GM19468 (cell line): ENCODE measurements at regions not wholly inside any gene's neighbourhood (a gene's known extent, or its start where the extent isn't known, plus 50 kb on each side); places are given as distances from the start of the nearest gene placed in this dataset.
A peak's percentile ranks its signal among the peaks of the same experiment; 100 is the strongest.
"Not testable (repeated sequence)": the region's sequence is repeated elsewhere in the genome, so short reads cannot be mapped to it uniquely, and the experiment has no call there.

ENCODE experiments used
- ATAC-seq: cut with Tn5 transposase; IDR thresholded peaks from one replicate; pipeline ENCODE4 v1.9.1; 2021; ENCODE audit warnings: mild to moderate bottlenecking, moderate library complexity, moderate number of reproducible peaks; ENCODE audit not compliant: unreplicated experiment; ENCODE audit errors: extremely low read depth

GRCh38 chr6:10193321-10193720, 221.6 kb downstream of the TFAP2A start:
- ATAC-seq = no peak

GRCh38 chr6:10190042-10190441, 224.8 kb downstream of the TFAP2A start:
- no peak for ATAC-seq

DNA sequence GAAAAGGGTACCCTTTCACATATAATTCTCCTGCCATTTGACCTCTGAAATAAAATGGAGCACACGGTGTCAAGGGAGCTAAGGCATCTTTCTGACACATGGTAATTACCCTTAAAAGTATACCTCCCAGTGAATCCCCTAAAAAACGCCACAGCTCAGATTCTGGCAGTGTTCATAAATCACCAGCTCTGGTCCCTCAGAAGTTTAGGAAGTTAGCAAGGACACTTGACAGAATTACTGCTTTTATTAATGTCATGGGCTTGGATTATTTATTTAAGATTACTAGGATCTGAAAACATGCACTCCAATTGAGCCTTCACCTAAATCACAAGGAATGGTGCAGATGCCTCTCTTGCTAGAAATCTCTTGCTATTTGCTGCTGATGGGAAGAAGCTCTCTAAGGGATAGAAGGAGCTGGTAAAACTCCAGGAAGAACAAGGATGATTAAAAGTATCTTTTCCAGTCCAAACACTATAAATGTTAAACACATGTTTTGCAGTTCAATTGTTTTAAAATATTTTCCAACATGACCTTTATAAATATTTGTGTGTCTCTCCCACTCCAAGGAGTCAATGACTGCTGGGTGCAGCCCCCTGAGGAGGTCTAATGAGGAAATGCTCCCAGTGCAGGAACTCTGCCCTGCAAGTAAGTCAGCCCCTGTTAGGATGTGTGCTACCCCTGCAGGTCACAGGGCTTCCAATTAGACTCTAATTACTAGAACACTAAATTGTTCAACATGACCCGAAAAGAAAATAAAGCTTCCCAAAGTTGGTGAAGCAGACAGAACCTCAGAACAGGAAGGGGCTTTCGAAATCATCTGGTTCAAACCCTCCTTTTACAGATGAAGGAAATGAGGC, 230.3 kb downstream of the TFAP2A start:
- ATAC-seq = no peak

- ATAC-seq = no peak
These were observed 234.5 kb downstream of the TFAP2A start for GRCh38 chr6:10180138-10181074.

DNA sequence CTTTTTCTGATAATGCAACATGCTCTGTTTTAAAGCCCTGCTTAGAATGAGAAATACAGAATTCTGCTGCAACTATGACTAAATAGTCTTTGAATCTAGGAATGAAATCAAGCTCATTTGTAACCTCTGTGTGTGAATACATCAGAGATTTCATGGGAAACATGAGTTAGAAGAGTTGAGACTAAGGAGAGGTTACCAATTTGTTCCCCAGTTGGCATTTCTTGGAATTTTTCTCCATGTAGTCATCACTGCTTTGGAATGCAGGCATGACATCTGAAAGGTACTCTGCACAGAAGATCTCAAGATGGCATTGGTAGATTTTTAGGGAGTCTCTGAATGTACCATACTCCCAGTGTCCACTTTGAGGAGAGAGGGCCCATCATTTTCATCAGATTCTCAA, 237.2 kb downstream of the TFAP2A start:
- no peak for ATAC-seq

DNA sequence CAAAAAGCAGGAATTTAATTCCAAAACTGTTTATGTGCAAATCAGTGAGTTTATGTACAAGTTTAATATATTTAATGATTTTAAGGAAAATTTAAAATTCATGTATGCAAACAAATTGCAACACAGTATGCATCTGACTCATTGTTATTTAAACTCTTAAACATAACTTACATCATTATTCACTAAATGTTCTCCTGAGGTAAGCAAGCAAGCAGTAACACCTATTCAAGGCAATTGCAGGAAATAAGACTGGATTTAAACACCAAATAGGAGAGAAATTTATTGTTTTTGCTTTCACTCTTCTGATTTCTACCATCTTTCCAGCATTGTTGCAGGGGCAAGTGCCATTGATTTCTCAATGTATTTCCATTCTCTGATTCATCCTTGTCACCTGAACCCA, 239.5 kb downstream of the TFAP2A start:
- no peak for ATAC-seq

DNA sequence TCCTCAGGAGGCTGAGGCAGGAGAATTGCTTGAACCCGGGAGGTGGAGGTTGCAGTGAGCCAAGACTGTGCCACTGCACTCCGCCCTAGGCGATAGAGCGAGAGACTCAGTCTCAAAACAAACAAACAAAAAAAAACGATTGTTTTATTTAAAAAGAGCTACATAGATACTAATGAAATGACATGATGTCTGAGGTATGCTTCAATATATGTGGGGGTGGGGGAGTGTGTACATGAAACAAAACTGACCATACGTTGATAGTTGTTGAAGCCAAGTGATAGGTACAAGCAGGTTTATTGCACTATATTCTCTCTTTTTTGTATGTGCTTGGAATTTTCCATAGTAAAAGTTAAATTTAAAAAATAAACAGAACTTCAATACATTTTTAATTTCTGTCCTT, 240.1 kb downstream of the TFAP2A start:
- ATAC-seq = no peak

- ATAC-seq = no peak
These were observed 240.8 kb downstream of the TFAP2A start for GRCh38 chr6:10174056-10174455.

- not testable (repeated sequence) for ATAC-seq
These were observed 243.2 kb downstream of the TFAP2A start for GRCh38 chr6:10171706-10172105.

DNA sequence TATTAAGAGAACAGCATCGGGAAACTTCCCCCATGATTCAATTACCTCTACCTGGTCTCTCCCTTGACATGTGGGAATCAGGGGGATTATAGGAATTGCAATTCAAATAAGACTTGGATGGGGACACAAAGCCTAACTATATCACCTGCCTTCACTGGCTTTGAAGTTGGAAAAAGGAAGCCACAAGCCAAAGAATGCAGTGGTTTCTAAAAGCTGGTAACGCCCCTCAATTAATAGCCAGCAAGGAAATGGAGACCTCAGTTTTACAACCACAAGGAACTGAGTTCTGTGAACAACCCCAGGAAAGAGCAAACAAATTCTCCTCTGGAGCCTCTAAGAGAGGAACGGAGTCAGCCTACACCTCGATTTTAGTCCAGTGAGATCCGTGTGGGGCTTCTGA, 244.1 kb downstream of the TFAP2A start:
- no peak for ATAC-seq

GRCh38 chr6:10166031-10166430, 248.8 kb downstream of the TFAP2A start:
- ATAC-seq = no peak

DNA sequence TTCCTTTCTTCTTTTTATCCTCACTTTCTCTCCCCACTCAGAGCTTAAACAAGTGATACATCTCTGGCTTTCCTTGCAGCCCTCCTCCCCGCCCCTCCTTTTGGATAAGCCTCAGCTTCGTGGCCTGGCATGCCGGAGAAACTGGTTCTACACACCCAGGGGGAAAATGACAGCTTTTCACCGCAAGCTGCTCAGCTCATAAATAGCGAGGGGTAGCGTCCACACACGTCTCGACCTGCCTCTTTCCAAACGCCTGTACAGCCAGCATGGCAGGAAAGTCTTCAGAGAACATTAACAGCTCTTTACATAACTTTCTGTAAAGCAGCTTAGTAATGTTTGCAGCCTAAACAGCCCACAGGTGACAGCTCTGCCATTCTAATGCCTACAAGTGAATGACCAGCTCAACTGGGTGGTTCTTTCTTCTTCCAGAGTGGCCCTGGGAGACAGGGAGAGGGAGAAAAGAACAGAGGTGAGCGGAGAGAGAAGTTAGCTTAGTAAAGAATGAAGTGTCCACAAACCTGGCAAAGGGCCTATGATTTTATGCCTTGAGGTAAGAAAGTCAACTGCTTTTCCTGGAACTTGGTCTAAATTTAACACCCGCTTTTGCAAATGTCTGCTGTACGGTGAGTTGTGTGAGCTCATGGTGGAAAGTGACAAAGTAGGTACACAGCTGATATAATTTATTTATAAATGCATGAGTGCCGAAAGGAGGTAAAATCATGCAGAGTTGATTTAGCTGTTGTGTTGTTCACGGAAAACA, 251.5 kb downstream of the TFAP2A start:
- ATAC-seq = no peak

GRCh38 chr6:10156875-10157274, 258.0 kb downstream of the TFAP2A start:
- no peak for ATAC-seq

- no peak for ATAC-seq
These were observed 260.6 kb downstream of the TFAP2A start for GRCh38 chr6:10154251-10154650.

- ATAC-seq = no peak
These were observed 263.5 kb downstream of the TFAP2A start for GRCh38 chr6:10151144-10151915.

- ATAC-seq = no peak
These were observed 265.3 kb downstream of the TFAP2A start for GRCh38 chr6:10149603-10150002.

DNA sequence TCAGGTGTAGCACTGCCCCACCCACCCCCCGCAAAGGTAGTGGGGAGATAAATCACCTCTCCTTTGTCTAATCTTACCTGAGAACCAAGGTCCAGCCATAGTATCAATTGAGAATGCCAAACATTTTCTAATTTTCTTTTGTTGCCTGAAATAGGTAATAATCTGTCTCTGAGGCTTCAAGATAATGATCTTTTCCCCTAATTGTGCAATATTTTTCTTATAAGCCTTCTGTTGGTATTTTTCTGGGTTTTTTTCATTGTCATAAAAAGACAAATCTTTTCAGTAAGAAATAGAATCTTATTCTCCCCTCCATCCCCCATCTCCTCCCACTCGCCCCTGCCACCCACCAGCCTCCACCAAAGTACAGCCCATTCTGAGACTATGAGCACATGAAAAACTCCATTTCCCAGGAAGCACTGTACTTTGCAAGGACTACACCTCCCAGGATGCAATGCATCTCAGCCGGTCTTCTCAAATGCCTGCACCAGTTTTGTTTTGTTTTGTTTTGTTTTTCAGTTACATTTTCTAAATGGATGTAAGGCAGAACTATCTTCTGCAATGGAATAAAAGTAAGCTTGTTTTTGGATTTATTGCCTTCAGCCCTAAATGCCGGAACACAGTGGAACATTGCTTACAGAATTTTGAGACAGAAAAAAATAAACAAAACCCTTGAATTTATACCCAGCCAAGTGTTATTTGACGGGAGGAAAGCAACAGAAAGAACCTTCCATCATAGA, 268.0 kb downstream of the TFAP2A start:
- peak; percentile 82 for ATAC-seq

- ATAC-seq = no peak
These were observed 270.1 kb downstream of the TFAP2A start for GRCh38 chr6:10144772-10145171.
